Progenitor cell of endocrine pancreas (in vitro differentiated cells): ENCODE measurements at regions not wholly inside any gene's neighbourhood (a gene's known extent, or its start where the extent isn't known, plus 50 kb on each side); places are given as distances from the start of the nearest gene placed in this dataset.

Experiments
- DNase-seq: peaks from one replicate; pipeline ENCODE4 v3.0.0; 2021; ENCODE audit warnings: low spot score; ENCODE audit not compliant: unreplicated experiment
- H3K27ac Mint-ChIP-seq: 2 replicates; pipeline ENCODE4 v1.8.0; 2021; ENCODE audit warnings: mild to moderate bottlenecking, moderate library complexity, mixed read lengths
- H3K27me3 Mint-ChIP-seq: 2 replicates; pipeline ENCODE4 v1.8.0; 2021; ENCODE audit warnings: mixed read lengths
- H3K36me3 Mint-ChIP-seq: 2 replicates; pipeline ENCODE4 v1.8.0; 2022; ENCODE audit warnings: mixed read lengths; ENCODE audit not compliant: insufficient read depth
- H3K4me1 Mint-ChIP-seq: 2 replicates; pipeline ENCODE4 v1.8.0; 2021; ENCODE audit warnings: low read depth, mixed read lengths
- H3K4me3 Mint-ChIP-seq: 2 replicates; pipeline ENCODE4 v1.8.0; 2021; ENCODE audit warnings: low read depth, mild to moderate bottlenecking, moderate library complexity, mixed read lengths
- H3K9me3 Mint-ChIP-seq: 2 replicates; pipeline ENCODE4 v1.8.0; 2021; ENCODE audit warnings: low read depth, mixed read lengths
- CTCF ChIP-seq: fragments of 200-600 bp; sonication (generic); IDR thresholded peaks from one replicate; pipeline ENCODE4 v1.5.0; 2021; ENCODE audit warnings: antibody characterized with exemption, mild to moderate bottlenecking; ENCODE audit not compliant: unreplicated experiment

- Mint-ChIP-seq H3K9me3 (no peaks in the 10 kb centered on the region), H3K27ac (no peak overlapping the region), H3K4me1 (no peaks in the 10 kb centered on the region), H3K27me3 (no peaks in the 10 kb centered on the region), H3K36me3 (no peaks in the 10 kb centered on the region), H3K4me3 (no peak overlapping the region)
- no peak for DNase-seq
- TF ChIP-seq CTCF: no peak
Observed at GRCh38 chr6:121811106-121811505, 375.7 kb downstream of the GJA1 start.

- H3K9me3 Mint-ChIP-seq: peaks cover 17% of the 10 kb centered on the region
- no peaks in the 10 kb centered on the region for H3K4me1 Mint-ChIP-seq
- DNase-seq: no peak
- no peaks in the 10 kb centered on the region for H3K27me3 Mint-ChIP-seq
- no peak overlapping the region for H3K27ac Mint-ChIP-seq
- no peak overlapping the region for H3K4me3 Mint-ChIP-seq
- H3K36me3 Mint-ChIP-seq: no peaks in the 10 kb centered on the region
- no peak for TF ChIP-seq CTCF
Observed at GRCh38 chr6:121816361-121816760, 380.9 kb downstream of the GJA1 start.

GRCh38 chr6:121816906-121817540, 381.6 kb downstream of the GJA1 start:
- TF ChIP-seq CTCF: no peak
- Mint-ChIP-seq H3K36me3 (no peaks in the 10 kb centered on the region), H3K9me3 (peaks cover 20% of the 10 kb centered on the region), H3K27me3 (no peaks in the 10 kb centered on the region), H3K4me1 (peaks cover 2% of the 10 kb centered on the region), H3K4me3 (no peak overlapping the region), H3K27ac (no peak overlapping the region)
- DNase-seq: no peak

- no peak overlapping the region for H3K27ac Mint-ChIP-seq
- TF ChIP-seq CTCF: no peak
- H3K36me3 Mint-ChIP-seq: no peaks in the 10 kb centered on the region
- no peak overlapping the region for H3K4me3 Mint-ChIP-seq
- peaks cover 8% of the 10 kb centered on the region for H3K4me1 Mint-ChIP-seq
- peaks cover 21% of the 10 kb centered on the region for H3K9me3 Mint-ChIP-seq
- no peak for DNase-seq
- no peaks in the 10 kb centered on the region for H3K27me3 Mint-ChIP-seq
Observed at GRCh38 chr6:121823437-121823851, 388.0 kb downstream of the GJA1 start.

- Mint-ChIP-seq H3K36me3 (no peaks in the 10 kb centered on the region), H3K4me1 (peaks cover 9% of the 10 kb centered on the region), H3K4me3 (no peak overlapping the region), H3K9me3 (peaks cover 4% of the 10 kb centered on the region), H3K27me3 (no peaks in the 10 kb centered on the region), H3K27ac (no peak overlapping the region)
- no peak for TF ChIP-seq CTCF
- no peak for DNase-seq
Observed at GRCh38 chr6:121826156-121826810, 390.8 kb downstream of the GJA1 start.
